ENCODE measurements at regions not wholly inside any gene's neighbourhood (a gene's known extent, or its start where the extent isn't known, plus 50 kb on each side); places are given as distances from the start of the nearest gene placed in this dataset.

GRCh38 chr7:22676385-22676784 lies 50.6 kb upstream of the IL6 start:
- DNase-seq: no peak

GRCh38 chr7:22675917-22676343 lies 51.1 kb upstream of the IL6 start:
- no peak for DNase-seq

DNA sequence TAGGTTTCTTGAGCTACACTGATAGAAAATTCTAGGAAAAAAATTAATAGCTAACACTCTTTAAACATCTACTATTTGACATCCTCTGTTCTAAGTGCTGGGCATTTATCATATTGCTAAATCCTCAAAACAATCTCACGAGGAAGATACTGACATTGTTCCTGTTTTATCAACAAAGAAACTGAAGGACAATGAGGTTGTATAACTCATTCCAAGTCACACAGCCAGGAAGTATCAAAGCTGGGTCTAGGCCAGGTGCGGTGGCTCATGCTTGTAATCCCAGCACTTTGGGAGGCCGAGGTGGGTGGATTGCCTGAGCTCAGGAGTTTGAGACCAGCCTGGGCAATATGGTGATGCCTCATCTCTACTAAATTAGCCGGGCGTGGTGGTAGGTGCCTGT lies 51.6 kb upstream of the IL6 start:
- DNase-seq: no peak

DNA sequence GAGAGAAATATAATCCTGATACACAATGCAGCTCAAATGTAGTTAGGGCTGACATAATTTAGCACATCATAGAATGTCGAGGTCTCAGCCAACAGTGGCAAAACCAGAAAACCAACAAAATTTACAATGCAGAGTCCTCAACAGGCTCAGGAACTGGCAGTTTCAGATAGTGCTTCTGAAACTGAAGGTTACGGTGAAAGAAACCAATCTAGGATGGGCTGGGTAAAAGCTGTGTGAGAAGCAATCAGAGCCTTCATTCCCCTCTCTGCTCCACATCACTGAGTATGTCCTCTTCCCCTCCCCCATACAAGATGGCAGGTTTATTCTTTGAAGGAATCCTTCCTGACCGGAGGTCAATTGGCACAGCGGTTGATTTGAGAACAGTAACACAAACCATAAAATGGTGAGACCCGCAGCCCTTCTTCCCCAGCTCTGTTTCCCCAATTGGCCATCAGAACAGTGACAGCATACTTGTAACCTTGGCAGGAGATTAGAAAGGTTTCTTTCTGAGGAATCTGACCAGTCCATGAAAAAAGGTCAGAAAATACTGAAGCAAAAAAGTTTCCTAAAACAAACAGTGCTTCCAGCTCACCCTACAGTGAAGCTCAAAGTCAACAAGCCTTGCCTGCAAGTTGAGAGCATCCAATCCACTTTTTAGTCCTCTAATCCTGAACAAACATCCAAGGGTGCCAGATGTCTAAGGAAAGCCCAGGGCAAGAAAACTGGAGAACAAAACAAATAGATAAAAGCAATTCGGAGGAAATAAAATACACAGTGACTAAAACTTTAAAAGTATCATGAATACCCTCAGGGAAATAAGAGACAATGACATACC lies 53.9 kb upstream of the IL6 start:
- no peak for DNase-seq

- DNase-seq: no peak
Observed at GRCh38 chr7:22671177-22671879, 55.7 kb upstream of the IL6 start.

GRCh38 chr7:22670422-22670815 lies 56.6 kb upstream of the IL6 start:
- no peak for DNase-seq

DNA sequence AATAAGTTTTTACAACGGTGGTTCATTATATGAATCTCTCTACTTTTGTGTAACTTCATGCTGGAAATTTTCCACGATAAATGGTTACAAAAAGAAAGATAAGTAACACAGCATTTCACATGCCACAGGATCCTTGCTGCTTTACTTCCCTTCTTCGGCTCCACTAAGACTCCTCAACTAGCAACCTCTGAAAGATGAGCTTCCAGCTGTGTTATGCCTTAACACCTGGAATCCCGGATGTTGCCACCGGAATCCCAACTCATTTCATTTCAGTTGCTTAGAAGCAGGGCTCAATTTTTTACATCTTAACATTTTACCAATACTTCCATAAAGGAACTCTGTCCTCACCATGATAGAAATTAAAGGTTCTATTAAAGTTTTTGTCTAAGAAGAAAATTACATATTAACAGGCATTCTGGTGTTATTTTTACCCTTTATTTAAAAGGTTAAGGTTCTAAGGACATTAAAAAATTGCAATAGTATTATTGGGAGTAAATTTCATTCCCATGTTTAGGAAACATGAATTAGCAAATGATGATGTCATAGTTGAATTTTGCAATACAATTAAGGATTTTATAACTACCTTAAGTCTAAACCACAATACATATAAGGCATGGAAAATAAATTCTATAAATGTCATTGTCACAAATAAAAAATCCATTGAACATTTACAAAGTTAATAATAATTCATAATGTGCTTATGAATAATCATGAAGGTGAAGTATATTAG lies 57.1 kb upstream of the IL6 start:
- DNase-seq: no peak

DNA sequence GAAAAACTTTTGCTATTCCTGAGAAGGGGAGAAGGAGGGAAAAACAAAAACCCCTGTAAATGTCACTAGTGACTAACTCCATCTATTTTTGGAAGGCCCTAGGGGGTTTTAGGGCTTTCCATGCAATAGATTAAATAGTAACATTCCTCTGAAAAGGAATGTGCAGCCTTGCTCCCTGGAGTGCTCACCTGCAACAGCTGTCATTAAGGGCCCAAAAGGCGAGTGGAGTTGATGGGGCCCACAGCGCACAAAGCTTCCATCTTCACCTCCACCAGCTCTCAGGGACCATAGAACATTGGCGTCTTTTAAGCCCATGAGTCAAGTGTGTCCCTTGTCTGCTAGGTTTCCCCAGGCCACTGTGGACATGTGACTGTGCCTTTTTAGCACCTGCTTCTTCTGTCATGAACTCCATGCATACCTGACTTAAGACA lies 58.0 kb upstream of the IL6 start:
- no peak for DNase-seq

DNA sequence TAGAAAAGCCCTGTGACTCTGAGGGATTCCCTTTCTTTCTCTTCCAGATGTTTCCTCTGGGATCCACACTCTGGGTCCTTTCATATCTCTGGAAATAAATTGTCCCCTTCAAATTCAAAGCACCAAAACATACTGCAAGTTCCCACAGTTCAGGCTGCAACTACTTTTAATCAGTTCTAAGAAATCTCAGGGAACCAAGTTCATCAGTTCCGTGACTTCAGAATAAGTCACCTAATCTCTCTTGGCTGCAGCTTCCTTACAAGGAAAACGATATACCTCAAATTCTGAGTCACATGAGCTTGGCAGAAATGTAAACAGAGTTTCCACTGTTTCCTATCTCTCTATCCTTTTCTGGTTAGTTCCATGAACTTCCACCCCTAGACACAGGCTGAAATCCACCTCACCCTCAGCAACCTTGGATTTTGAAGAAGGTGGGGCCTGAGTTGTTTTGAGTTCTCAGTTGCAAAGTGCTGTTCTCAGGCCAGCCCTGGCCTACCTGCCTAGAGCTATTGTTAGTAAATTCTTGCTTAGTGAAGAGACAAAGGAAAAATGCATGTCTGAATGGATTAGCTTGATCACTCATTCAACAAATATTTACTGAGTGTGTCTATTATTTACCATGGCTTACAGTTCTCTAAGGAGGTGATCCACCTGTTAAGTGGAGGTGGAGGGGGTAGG lies 59.3 kb upstream of the IL6 start:
- DNase-seq: no peak

GRCh38 chr7:22667187-22667561 lies 59.8 kb upstream of the IL6 start:
- no peak for DNase-seq

DNA sequence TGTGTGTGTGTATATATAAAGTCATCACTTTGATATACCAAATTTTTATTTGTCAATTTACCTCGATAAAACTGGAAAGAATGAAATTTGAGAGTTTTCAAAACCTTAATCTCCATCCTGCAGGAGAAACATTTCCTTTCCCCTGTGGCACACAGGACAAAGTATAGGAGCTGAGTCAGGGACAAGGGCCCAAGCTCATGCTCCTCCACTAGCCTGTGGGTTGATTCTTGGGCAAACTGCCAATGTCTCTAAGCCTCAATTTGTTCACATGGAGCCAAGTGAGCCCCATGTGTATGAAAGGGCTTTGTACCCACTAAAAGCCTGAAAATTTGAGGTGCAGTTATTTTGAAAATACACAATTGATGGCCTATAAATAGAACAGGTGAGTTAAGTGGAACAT lies 60.3 kb upstream of the IL6 start:
- no peak for DNase-seq

DNA sequence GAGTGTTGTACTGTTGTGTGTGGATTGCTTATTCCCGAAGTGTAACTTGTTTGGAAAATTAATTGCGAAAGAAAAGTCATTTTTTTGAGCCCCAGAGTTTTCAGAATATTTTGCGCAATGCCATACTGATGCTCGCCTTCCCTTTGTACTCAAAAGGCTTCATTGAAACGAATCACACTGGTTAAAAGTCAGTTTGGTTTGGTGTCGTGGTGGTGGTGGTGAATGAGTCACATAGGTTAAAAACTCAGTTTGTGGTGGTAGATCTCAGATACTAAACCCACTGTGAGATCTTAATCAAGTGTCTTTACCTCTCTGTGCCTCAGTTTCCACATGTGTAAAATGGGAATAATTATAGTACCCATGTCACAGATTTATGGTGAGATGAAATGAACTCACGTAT lies 61.1 kb upstream of the IL6 start:
- DNase-seq: no peak

GRCh38 chr7:22664988-22665798 lies 61.8 kb upstream of the IL6 start:
- DNase-seq: no peak

GRCh38 chr7:22663721-22664120 lies 63.3 kb upstream of the IL6 start:
- DNase-seq: no peak

DNA sequence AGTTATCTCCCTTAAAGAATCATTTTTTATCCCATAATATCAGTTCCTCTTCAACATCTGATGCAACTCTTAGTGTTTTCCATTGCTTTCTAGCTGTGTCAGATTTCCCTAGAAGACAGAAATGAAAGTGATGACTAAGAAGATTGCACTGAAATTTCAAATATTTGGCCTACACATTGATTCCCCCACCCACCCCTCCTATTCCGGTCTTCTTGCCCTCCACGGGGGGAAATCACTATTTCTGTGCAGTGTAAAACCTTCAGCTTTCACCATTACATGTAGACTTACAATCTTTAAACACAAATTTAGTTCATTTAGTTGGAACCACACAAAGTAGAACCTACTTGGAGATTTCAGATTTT lies 63.7 kb upstream of the IL6 start:
- DNase-seq: no peak

DNA sequence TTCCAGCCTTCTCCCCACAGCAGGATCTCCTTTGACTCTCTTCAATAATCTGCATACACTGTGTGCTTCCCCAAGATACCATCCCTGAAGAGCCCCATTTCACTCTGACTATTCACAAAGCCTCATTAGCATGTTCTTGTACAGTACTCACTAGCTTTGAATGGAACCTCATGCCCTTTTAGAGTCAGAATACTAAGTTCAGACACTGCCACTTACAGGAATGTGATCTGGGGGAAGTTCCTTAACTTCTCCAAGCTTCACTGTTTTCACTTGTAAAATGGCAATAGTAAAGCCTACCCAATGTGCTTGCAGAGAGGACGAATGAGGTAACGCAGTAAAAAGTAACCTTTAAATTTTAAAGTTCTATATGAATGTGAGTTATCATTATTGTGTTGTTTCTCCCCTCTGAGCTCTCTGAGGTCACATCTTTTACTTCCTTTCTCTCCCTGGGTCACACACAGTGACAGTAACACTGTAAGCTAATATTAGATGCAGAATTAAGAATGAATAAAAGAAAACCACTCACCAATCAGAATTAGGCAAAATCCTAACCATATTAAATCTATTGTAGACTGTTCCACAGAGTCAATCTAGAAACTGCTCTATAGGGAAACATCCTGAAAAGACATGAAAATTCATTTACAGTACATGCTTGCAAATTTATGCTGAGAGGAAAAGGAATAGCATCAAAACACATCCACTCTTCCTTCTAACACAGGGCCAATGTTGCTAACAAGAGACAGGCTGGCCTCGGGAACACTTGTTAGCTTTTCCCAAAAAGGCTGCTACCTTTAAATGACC lies 64.2 kb upstream of the IL6 start:
- no peak for DNase-seq

DNA sequence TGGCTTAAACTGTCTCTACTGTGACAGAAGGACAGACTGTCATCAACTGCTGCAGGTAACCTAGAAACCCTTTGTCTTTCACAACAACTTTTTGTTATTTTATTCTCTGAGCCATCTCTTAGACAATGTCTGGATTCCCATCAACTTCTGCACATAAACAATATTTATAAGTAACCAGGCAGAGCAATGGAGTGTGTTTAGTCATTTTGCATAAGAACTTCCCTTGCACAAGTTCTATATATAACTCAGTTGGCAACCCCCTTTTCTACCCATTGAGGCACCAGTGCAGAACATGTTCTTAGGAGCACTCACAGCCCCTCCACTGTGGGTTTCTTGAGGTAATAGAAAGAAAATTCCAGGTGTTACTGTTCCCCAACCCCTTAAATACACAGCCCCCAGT lies 65.0 kb upstream of the IL6 start:
- no peak for DNase-seq

DNA sequence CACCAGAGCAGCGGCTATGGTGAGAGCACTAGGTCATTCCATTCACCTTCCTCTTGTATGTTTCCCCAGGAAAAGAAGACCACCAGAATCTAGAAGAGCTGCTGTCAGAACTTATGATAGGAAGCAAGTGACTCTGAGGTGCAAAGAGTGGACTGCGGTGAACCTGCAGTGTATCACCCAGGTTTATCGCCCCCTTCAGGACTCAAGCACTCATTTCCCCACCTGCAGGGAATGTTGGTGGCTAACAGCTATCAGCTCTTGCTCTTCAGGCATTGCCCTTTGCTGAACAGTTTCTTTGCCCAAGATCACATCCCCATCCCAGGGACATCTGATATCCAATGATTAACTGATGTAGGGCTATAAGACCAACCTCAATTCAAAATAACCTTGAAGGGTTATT lies 66.3 kb upstream of the IL6 start:
- DNase-seq: no peak

- no peak for DNase-seq
Observed at GRCh38 chr7:22660293-22660692, 66.7 kb upstream of the IL6 start.

DNA sequence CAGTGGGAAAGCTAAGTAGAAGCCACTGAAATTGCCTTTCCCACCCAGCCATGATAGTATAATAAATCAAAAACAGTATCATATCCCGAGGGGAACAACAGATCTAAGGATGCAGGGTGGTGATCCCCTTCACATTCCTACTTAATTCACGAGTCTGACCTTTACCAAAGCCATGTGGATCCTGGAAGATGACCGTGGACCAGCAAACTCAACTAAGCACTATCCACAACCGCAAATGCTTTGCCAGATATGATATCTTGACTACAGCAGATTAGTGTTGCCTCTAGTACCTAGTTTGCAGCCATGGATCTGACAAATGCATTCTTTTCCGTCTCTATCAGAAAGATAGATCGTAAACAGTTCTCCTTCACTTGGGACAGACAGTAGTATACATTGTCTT lies 67.3 kb upstream of the IL6 start:
- DNase-seq: no peak

GRCh38 chr7:22658031-22658430 lies 69.0 kb upstream of the IL6 start:
- DNase-seq: no peak

- DNase-seq: no peak
Observed at GRCh38 chr7:22657479-22657878, 69.5 kb upstream of the IL6 start.
